ENCODE measurements at regions not wholly inside any gene's neighbourhood (a gene's known extent, or its start where the extent isn't known, plus 50 kb on each side); places are given as distances from the start of the nearest gene placed in this dataset.

- no peak for TF ChIP-seq EGR1 (IDR thresholded peaks at IDR 0.05)
- TF ChIP-seq NFIC (IDR thresholded peaks at IDR 0.05), result no peak
- no peak for TF ChIP-seq CEBPB (IDR thresholded peaks at IDR 0.05)
- TF ChIP-seq TCF12 (IDR thresholded peaks at IDR 0.05; ENCODE audit: low read depth), result no peak
- no peak for TF ChIP-seq EP300 (IDR thresholded peaks at IDR 0.05; ENCODE audit: borderline replicate concordance)
- TF ChIP-seq TEAD4 (IDR thresholded peaks at IDR 0.05), result no peak
- TF ChIP-seq FOXM1 (IDR thresholded peaks at IDR 0.05; ENCODE audit: borderline replicate concordance, low read depth), result no peak
These were observed 491.5 kb downstream of the IRX1 start for GRCh38 chr5:4087110-4087509.

- no peak for TF ChIP-seq TEAD4 (IDR thresholded peaks at IDR 0.05)
- TF ChIP-seq, protein P1, sequence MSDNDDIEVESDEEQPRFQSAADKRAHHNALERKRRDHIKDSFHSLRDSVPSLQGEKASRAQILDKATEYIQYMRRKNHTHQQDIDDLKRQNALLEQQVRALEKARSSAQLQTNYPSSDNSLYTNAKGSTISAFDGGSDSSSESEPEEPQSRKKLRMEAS (IDR thresholded peaks at IDR 0.05), result no peak
- no peak for TF ChIP-seq NFIC (IDR thresholded peaks at IDR 0.05)
- no peak for TF ChIP-seq RAD21 (IDR thresholded peaks at IDR 0.05; ENCODE audit: low read depth)
- TF ChIP-seq ZBTB7A (IDR thresholded peaks at IDR 0.05; ENCODE audit: low read depth), result no peak
- TF ChIP-seq FOXM1 (IDR thresholded peaks at IDR 0.05; ENCODE audit: borderline replicate concordance, low read depth), result no peak
- no peak for TF ChIP-seq EGR1 (IDR thresholded peaks at IDR 0.05)
- TF ChIP-seq CREB1 (IDR thresholded peaks at IDR 0.05; ENCODE audit: low read depth), result no peak
- no peak for TF ChIP-seq CEBPB (IDR thresholded peaks at IDR 0.05)
These were observed 493.5 kb downstream of the IRX1 start for GRCh38 chr5:4089087-4089486.

GRCh38 chr5:4093236-4093635 lies 497.6 kb downstream of the IRX1 start:
- TF ChIP-seq EP300 (IDR thresholded peaks at IDR 0.05; ENCODE audit: borderline replicate concordance) (no peak), CREB1 (IDR thresholded peaks at IDR 0.05; ENCODE audit: low read depth) (no peak), CEBPB (IDR thresholded peaks at IDR 0.05) (no peak), EGR1 (IDR thresholded peaks at IDR 0.05) (no peak), TEAD4 (IDR thresholded peaks at IDR 0.05) (no peak), FOXM1 (IDR thresholded peaks at IDR 0.05; ENCODE audit: borderline replicate concordance, low read depth) (no peak), TCF12 (IDR thresholded peaks at IDR 0.05; ENCODE audit: low read depth) (no peak), NFIC (IDR thresholded peaks at IDR 0.05) (no peak), YY1 (IDR thresholded peaks at IDR 0.05; ENCODE audit: low read depth) (no peak), ZBTB7A (IDR thresholded peaks at IDR 0.05; ENCODE audit: low read depth) (no peak), RAD21 (IDR thresholded peaks at IDR 0.05; ENCODE audit: low read depth) (no peak), TAF1 (IDR thresholded peaks at IDR 0.05; ENCODE audit: low read depth) (no peak)
- TF ChIP-seq, protein P2, sequence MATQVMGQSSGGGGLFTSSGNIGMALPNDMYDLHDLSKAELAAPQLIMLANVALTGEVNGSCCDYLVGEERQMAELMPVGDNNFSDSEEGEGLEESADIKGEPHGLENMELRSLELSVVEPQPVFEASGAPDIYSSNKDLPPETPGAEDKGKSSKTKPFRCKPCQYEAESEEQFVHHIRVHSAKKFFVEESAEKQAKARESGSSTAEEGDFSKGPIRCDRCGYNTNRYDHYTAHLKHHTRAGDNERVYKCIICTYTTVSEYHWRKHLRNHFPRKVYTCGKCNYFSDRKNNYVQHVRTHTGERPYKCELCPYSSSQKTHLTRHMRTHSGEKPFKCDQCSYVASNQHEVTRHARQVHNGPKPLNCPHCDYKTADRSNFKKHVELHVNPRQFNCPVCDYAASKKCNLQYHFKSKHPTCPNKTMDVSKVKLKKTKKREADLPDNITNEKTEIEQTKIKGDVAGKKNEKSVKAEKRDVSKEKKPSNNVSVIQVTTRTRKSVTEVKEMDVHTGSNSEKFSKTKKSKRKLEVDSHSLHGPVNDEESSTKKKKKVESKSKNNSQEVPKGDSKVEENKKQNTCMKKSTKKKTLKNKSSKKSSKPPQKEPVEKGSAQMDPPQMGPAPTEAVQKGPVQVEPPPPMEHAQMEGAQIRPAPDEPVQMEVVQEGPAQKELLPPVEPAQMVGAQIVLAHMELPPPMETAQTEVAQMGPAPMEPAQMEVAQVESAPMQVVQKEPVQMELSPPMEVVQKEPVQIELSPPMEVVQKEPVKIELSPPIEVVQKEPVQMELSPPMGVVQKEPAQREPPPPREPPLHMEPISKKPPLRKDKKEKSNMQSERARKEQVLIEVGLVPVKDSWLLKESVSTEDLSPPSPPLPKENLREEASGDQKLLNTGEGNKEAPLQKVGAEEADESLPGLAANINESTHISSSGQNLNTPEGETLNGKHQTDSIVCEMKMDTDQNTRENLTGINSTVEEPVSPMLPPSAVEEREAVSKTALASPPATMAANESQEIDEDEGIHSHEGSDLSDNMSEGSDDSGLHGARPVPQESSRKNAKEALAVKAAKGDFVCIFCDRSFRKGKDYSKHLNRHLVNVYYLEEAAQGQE (IDR thresholded peaks at IDR 0.05; ENCODE audit: low read depth), result no peak
- TF ChIP-seq, protein P1 (IDR thresholded peaks at IDR 0.05), result no peak
- TF ChIP-seq, protein P3, sequence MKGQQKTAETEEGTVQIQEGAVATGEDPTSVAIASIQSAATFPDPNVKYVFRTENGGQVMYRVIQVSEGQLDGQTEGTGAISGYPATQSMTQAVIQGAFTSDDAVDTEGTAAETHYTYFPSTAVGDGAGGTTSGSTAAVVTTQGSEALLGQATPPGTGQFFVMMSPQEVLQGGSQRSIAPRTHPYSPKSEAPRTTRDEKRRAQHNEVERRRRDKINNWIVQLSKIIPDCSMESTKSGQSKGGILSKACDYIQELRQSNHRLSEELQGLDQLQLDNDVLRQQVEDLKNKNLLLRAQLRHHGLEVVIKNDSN (IDR thresholded peaks at IDR 0.05), result no peak

DNA sequence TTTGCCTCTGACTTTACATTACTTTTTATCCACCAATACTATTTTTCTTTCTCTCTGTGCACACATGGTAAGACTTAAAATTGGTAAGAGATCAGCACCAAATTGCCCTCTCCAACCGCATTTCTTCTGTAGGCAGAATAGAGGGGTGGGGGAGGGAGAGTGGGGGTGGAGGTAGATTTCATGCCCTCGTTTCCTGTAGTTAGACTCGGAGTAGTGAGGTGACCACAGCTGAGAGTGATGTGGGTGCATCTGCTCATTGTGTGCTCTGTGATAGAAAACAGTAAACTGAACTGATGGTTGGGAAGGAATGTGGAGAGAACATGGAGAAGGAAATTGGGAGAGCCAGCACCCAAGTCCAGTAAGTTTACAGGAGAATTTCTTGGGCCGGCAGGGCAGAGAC lies 498.3 kb downstream of the IRX1 start:
- TF ChIP-seq EGR1 (IDR thresholded peaks at IDR 0.05) (no peak), TEAD4 (IDR thresholded peaks at IDR 0.05) (no peak), YY1 (IDR thresholded peaks at IDR 0.05; ENCODE audit: low read depth) (no peak), NFIC (IDR thresholded peaks at IDR 0.05) (no peak), ZBTB7A (IDR thresholded peaks at IDR 0.05; ENCODE audit: low read depth) (no peak), CEBPB (IDR thresholded peaks at IDR 0.05) (no peak), RAD21 (IDR thresholded peaks at IDR 0.05; ENCODE audit: low read depth) (no peak), TAF1 (IDR thresholded peaks at IDR 0.05; ENCODE audit: low read depth) (no peak), FOXM1 (IDR thresholded peaks at IDR 0.05; ENCODE audit: borderline replicate concordance, low read depth) (no peak), EP300 (IDR thresholded peaks at IDR 0.05; ENCODE audit: borderline replicate concordance) (no peak), CREB1 (IDR thresholded peaks at IDR 0.05; ENCODE audit: low read depth) (no peak), TCF12 (IDR thresholded peaks at IDR 0.05; ENCODE audit: low read depth) (no peak)
- TF ChIP-seq, protein P3 (IDR thresholded peaks at IDR 0.05), result no peak
- TF ChIP-seq, protein P2 (IDR thresholded peaks at IDR 0.05; ENCODE audit: low read depth), result no peak
- TF ChIP-seq, protein P1 (IDR thresholded peaks at IDR 0.05), result no peak

DNA sequence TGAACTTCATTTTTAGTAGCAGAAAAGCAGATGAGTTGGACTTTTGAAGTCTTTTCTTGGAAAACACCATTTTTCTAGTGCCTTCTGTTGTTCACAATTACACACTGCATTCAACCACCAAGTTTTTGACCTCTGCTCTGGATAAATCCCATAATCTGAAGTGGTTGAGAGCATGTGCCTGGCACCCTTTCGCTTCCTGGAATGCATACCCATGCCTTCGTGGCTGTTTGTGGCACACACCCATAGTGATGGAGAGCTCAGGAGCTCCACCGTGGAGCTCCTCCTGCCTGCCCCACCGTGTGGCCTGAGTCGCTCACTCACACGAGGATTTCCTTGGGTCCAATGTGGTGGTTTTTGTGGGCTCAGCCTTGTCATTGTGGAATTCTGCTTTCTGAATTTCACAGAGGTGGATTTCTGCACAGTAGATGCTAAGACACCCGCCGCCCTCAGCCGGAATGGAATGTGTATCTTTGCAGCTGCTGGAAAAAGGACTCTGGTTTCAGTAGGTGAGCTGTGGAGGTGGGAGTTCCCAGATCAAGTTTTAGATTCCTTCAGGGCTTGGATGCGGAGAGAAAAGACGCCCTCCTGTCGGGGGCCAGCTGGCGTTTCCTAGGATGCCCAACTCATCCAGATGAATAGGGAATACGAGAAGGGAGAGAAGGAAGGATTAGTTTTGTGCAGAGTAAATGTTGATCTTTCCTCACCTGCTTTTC lies 500.4 kb downstream of the IRX1 start:
- TF ChIP-seq CEBPB (IDR thresholded peaks at IDR 0.05) (no peak), RAD21 (IDR thresholded peaks at IDR 0.05; ENCODE audit: low read depth) (no peak), EP300 (IDR thresholded peaks at IDR 0.05; ENCODE audit: borderline replicate concordance) (no peak), TCF12 (IDR thresholded peaks at IDR 0.05; ENCODE audit: low read depth) (no peak), TEAD4 (IDR thresholded peaks at IDR 0.05) (no peak), CREB1 (IDR thresholded peaks at IDR 0.05; ENCODE audit: low read depth) (no peak), YY1 (IDR thresholded peaks at IDR 0.05; ENCODE audit: low read depth) (no peak), NFIC (IDR thresholded peaks at IDR 0.05) (no peak), FOXM1 (IDR thresholded peaks at IDR 0.05; ENCODE audit: borderline replicate concordance, low read depth) (no peak), TAF1 (IDR thresholded peaks at IDR 0.05; ENCODE audit: low read depth) (no peak), EGR1 (IDR thresholded peaks at IDR 0.05) (no peak), ZBTB7A (IDR thresholded peaks at IDR 0.05; ENCODE audit: low read depth) (no peak)
- TF ChIP-seq, protein P1 (IDR thresholded peaks at IDR 0.05), result no peak
- TF ChIP-seq, protein P2 (IDR thresholded peaks at IDR 0.05; ENCODE audit: low read depth), result no peak
- TF ChIP-seq, protein P3 (IDR thresholded peaks at IDR 0.05), result no peak

Data from Ishikawa (cell line).